HEK293 (cell line): ENCODE measurements at regions not wholly inside any gene's neighbourhood (a gene's known extent, or its start where the extent isn't known, plus 50 kb on each side); places are given as distances from the start of the nearest gene placed in this dataset.

Source experiments
- CTCF ChIA-PET: fragments of 350-600 bp; formaldehyde crosslinking; extraction: SDS; loops from one replicate; lab custom pipeline; 2021; ENCODE audit warnings: antibody characterized with exemption; lab: Yijun Ruan, JAX
- POLR2A ChIA-PET: fragments of 300-600 bp; formaldehyde crosslinking; extraction: SDS; loops from one replicate; lab custom pipeline; 2020; ENCODE audit warnings: antibody characterized with exemption, inconsistent platforms; lab: Yijun Ruan, JAX
- H3K27ac ChIP-seq: fragments of 200-500 bp; sonication (Bioruptor generic); 2 replicates; pipeline ENCODE4 v1.5.1; 2014; ENCODE audit warnings: low read depth, low read length, control low read depth, inconsistent platforms; ENCODE audit errors: extremely low read depth
- H3K36me3 ChIP-seq, 2 experiments: fragments of 200-500 bp in 1 of 2; sonication (Bioruptor generic) in 1 of 2; 1 replicate in 1 of 2; 2 replicates in 1 of 2; pipeline ENCODE4 v1.5.1; 2014 to 2017; ENCODE audit warnings: inconsistent platforms in 2 of 2, low read length in 2 of 2; ENCODE audit not compliant: control insufficient read depth in 2 of 2, insufficient read depth in 1 of 2
- H3K4me1 ChIP-seq: fragments of 200-500 bp; sonication (Bioruptor generic); 2 replicates; pipeline ENCODE4 v1.5.1; 2014; ENCODE audit warnings: mild to moderate bottlenecking, low read length, inconsistent platforms; ENCODE audit not compliant: control insufficient read depth, insufficient read depth
- H3K4me3 ChIP-seq: 2 replicates; pipeline ENCODE4 v1.5.1; 2011; ENCODE audit warnings: low read depth, mild to moderate bottlenecking, control low read depth, low read length, moderate library complexity
- H3K9me3 ChIP-seq: fragments of 200-500 bp; sonication (Bioruptor generic); 2 replicates; pipeline ENCODE4 v1.5.1; 2014; ENCODE audit warnings: low read depth, low read length, inconsistent platforms; ENCODE audit not compliant: control insufficient read depth, insufficient read depth
- GLI4 ChIP-seq: fragments of 450-650 bp; formaldehyde crosslinking; IDR thresholded peaks from 2 replicates; pipeline ENCODE4 v1.5.1; 2016; ENCODE audit warnings: missing biosample characterization, missing genetic modification characterization
- HOXC10 ChIP-seq: sonication (generic); formaldehyde crosslinking; IDR thresholded peaks from 2 replicates; pipeline ENCODE4 v1.8.1; 2023; ENCODE audit warnings: mild to moderate bottlenecking, missing genetic modification reagents
- IKZF3 ChIP-seq: fragments of 450-650 bp; IDR thresholded peaks from 2 replicates; pipeline ENCODE4 v1.5.0; 2018; ENCODE audit warnings: missing biosample characterization, mild to moderate bottlenecking, missing genetic modification characterization, moderate library complexity
- WT1 ChIP-seq: fragments of 450-650 bp; formaldehyde crosslinking; IDR thresholded peaks from 2 replicates; pipeline ENCODE4 v1.5.1; 2016; ENCODE audit warnings: missing biosample characterization, missing genetic modification characterization
- ZBTB20 ChIP-seq: fragments of 450-650 bp; formaldehyde crosslinking; IDR thresholded peaks from 2 replicates; pipeline ENCODE4 v1.5.1; 2016; ENCODE audit warnings: missing biosample characterization, missing genetic modification characterization
- ZBTB48 ChIP-seq: fragments of 450-650 bp; formaldehyde crosslinking; IDR thresholded peaks from 2 replicates; pipeline ENCODE4 v1.5.1; 2016; ENCODE audit warnings: missing biosample characterization, missing genetic modification characterization
- ZEB2 ChIP-seq: fragments of 450-650 bp; formaldehyde crosslinking; IDR thresholded peaks from 2 replicates; pipeline ENCODE4 v1.5.1; 2016; ENCODE audit warnings: missing biosample characterization, missing genetic modification characterization
- ZNF132 ChIP-seq: fragments of 450-650 bp; formaldehyde crosslinking; IDR thresholded peaks from 2 replicates; pipeline ENCODE4 v1.5.1; 2017; ENCODE audit warnings: missing biosample characterization, missing genetic modification characterization, borderline replicate concordance
- ZNF280C ChIP-seq: fragments of 450-650 bp; formaldehyde crosslinking; IDR thresholded peaks from 2 replicates; pipeline ENCODE4 v1.5.1; 2016; ENCODE audit warnings: missing biosample characterization, missing genetic modification characterization
- ZNF292 ChIP-seq: fragments of 450-650 bp; formaldehyde crosslinking; IDR thresholded peaks from 2 replicates; pipeline ENCODE4 v1.5.1; 2016; ENCODE audit warnings: low read depth, missing biosample characterization, missing genetic modification characterization, borderline replicate concordance
- ZNF311 ChIP-seq: fragments of 450-650 bp; formaldehyde crosslinking; IDR thresholded peaks from 2 replicates; pipeline ENCODE4 v1.5.1; 2017; ENCODE audit warnings: missing biosample characterization, missing genetic modification characterization, borderline replicate concordance
- ZNF324 ChIP-seq: fragments of 450-650 bp; formaldehyde crosslinking; IDR thresholded peaks from 2 replicates; pipeline ENCODE4 v1.5.1; 2016; ENCODE audit warnings: missing biosample characterization, missing genetic modification characterization
- ZNF514 ChIP-seq: fragments of 450-650 bp; formaldehyde crosslinking; IDR thresholded peaks from 2 replicates; pipeline ENCODE4 v1.5.1; 2016; ENCODE audit warnings: missing biosample characterization, missing genetic modification characterization
- ZNF639 ChIP-seq: fragments of 450-650 bp; formaldehyde crosslinking; IDR thresholded peaks from 2 replicates; pipeline ENCODE4 v1.5.1; 2016; ENCODE audit warnings: missing biosample characterization, missing genetic modification characterization
- ZNF664 ChIP-seq: fragments of 450-650 bp; formaldehyde crosslinking; IDR thresholded peaks from 2 replicates; pipeline ENCODE4 v1.5.1; 2016; ENCODE audit warnings: missing biosample characterization, missing genetic modification characterization
- ZNF670 ChIP-seq: fragments of 450-650 bp; formaldehyde crosslinking; IDR thresholded peaks from 2 replicates; pipeline ENCODE4 v1.5.1; 2016; ENCODE audit warnings: missing biosample characterization, missing genetic modification characterization, low read depth
- ZNF677 ChIP-seq: fragments of 450-650 bp; IDR thresholded peaks from 2 replicates; pipeline ENCODE4 v1.5.0; 2018; ENCODE audit warnings: missing biosample characterization, mild to moderate bottlenecking, missing genetic modification characterization, moderate library complexity
- TF ChIP-seq, protein P1 (sequence below): fragments of 450-650 bp; formaldehyde crosslinking; IDR thresholded peaks from 2 replicates; pipeline ENCODE4 v1.5.1; 2016; ENCODE audit warnings: missing biosample characterization, missing genetic modification characterization
- TF ChIP-seq, protein P2 (sequence below): fragments of 450-650 bp; formaldehyde crosslinking; IDR thresholded peaks from 2 replicates; pipeline ENCODE4 v1.5.1; 2016; ENCODE audit warnings: missing biosample characterization, missing genetic modification characterization, borderline replicate concordance

DNA sequence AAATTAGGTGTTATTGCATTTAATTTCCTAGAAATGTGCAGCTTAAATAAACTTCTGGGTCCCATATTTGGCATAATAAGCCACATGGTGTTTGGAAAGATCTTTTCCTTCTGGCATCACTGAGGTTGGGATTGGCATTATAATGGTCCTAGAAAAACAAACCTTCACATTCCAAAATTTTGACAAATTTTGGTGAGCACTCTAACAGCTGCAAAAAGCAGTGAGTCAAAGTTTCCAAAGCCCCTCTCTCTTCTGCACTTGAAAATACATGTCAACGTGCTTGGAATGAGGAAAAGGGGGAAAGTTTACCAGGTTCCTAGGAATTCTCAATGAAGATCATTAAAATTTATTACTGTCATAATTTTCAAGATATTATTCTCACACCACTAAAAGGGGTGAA is 77.8 kb upstream of the STK17B start (continued):
- TF ChIP-seq ZNF670 (tag by site-specific recombination) (no peak), ZBTB48 (tag by site-specific recombination) (no peak), ZNF639 (no peak), GLI4 (tag by site-specific recombination) (no peak), ZNF514 (tag by site-specific recombination) (no peak), ZNF132 (tag by site-specific recombination) (no peak), HOXC10 (no peak), ZNF677 (tag by site-specific recombination) (no peak), ZNF292 (no peak)
- TF ChIP-seq, protein P1, sequence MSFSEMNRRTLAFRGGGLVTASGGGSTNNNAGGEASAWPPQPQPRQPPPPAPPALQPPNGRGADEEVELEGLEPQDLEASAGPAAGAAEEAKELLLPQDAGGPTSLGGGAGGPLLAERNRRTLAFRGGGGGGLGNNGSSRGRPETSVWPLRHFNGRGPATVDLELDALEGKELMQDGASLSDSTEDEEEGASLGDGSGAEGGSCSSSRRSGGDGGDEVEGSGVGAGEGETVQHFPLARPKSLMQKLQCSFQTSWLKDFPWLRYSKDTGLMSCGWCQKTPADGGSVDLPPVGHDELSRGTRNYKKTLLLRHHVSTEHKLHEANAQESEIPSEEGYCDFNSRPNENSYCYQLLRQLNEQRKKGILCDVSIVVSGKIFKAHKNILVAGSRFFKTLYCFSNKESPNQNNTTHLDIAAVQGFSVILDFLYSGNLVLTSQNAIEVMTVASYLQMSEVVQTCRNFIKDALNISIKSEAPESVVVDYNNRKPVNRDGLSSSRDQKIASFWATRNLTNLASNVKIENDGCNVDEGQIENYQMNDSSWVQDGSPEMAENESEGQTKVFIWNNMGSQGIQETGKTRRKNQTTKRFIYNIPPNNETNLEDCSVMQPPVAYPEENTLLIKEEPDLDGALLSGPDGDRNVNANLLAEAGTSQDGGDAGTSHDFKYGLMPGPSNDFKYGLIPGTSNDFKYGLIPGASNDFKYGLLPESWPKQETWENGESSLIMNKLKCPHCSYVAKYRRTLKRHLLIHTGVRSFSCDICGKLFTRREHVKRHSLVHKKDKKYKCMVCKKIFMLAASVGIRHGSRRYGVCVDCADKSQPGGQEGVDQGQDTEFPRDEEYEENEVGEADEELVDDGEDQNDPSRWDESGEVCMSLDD: no peak

GRCh38 chr2:196249860-196250259 is 78.5 kb upstream of the STK17B start:
- POLR2A ChIA-PET: no interaction called here
- H3K27ac ChIP-seq: no peak overlapping the region
- TF ChIP-seq, protein P1: no peak
- no peak for TF ChIP-seq ZNF324 (tag by site-specific recombination)
- TF ChIP-seq, protein P2, sequence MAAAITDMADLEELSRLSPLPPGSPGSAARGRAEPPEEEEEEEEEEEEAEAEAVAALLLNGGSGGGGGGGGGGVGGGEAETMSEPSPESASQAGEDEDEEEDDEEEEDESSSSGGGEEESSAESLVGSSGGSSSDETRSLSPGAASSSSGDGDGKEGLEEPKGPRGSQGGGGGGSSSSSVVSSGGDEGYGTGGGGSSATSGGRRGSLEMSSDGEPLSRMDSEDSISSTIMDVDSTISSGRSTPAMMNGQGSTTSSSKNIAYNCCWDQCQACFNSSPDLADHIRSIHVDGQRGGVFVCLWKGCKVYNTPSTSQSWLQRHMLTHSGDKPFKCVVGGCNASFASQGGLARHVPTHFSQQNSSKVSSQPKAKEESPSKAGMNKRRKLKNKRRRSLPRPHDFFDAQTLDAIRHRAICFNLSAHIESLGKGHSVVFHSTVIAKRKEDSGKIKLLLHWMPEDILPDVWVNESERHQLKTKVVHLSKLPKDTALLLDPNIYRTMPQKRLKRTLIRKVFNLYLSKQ (tag by site-specific recombination): no peak
- no peak for TF ChIP-seq ZNF664 (tag by site-specific recombination)
- TF ChIP-seq WT1: no peak
- TF ChIP-seq IKZF3 (tag by site-specific recombination): no peak
- no peak for TF ChIP-seq ZBTB20 (tag by site-specific recombination)
- TF ChIP-seq ZNF311 (tag by site-specific recombination): no peak
- TF ChIP-seq ZEB2: no peak
- no peak for TF ChIP-seq ZNF280C (tag by site-specific recombination)
- TF ChIP-seq, all 188 proteins: peak for 0
- Histone ChIP-seq H3K36me3 (no peaks in the 10 kb centered on the region), H3K9me3 (no peaks in the 10 kb centered on the region), H3K4me3 (no peak overlapping the region), H3K4me1 (no peaks in the 10 kb centered on the region)
- CTCF ChIA-PET: no interaction called here
